SJSA1 (cell line): ENCODE measurements at regions not wholly inside any gene's neighbourhood (a gene's known extent, or its start where the extent isn't known, plus 50 kb on each side); places are given as distances from the start of the nearest gene placed in this dataset.

ENCODE experiments used
- DNase-seq, 2 experiments: peaks; one replicate each; pipeline ENCODE4 v3.0.0-alpha.2; 2015 to 2020; ENCODE audit warnings: low spot score in 2 of 2, low read depth in 1 of 2
- H3K27ac ChIP-seq: fragments of 250-450 bp; sonication (Bioruptor Pico); 2 replicates; pipeline ENCODE4 v1.5.1; 2020; ENCODE audit warnings: mild to moderate bottlenecking, moderate library complexity
- H3K27me3 ChIP-seq: fragments of 250-450 bp; sonication (Bioruptor Pico); replicated peaks from 2 replicates; pipeline ENCODE4 v1.5.1; 2020; ENCODE audit warnings: mild to moderate bottlenecking, moderate library complexity
- H3K36me3 ChIP-seq: fragments of 250-450 bp; sonication (Bioruptor Pico); 2 replicates; pipeline ENCODE4 v1.5.1; 2020; ENCODE audit warnings: mild to moderate bottlenecking
- H3K4me1 ChIP-seq: fragments of 250-450 bp; sonication (Bioruptor Pico); replicated peaks from 2 replicates; pipeline ENCODE4 v1.6.1; 2021; ENCODE audit warnings: mild to moderate bottlenecking
- H3K4me3 ChIP-seq: fragments of 250-450 bp; sonication (Bioruptor Pico); 2 replicates; pipeline ENCODE4 v1.5.1; 2020; ENCODE audit warnings: mild to moderate bottlenecking
- H3K9me3 ChIP-seq: fragments of 250-450 bp; sonication (Bioruptor Pico); replicated peaks from 2 replicates; pipeline ENCODE4 v1.5.1; 2020; ENCODE audit warnings: mild to moderate bottlenecking

DNA sequence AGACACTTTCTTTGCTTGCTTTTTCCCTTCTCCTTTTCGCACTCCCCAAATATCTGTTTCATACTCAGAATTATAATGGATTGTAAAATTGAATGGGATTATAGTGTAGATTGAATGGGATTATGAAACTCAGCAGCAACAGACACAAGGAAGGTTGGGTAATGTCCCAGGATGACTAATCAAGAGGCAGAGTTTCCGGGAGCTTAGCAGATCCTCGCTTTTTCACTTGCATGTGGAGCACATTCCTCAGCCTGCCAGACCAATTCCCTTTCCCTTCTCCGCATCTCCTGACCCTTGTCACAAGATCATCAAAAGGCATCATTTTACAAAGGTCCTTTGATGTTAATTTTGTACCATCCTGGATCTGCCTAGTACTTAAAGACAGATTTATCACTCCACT lies 55.1 kb upstream of the SLC1A1 start:
- Histone ChIP-seq H3K9me3 (no peaks in the 10 kb centered on the region), H3K4me1 (peaks cover 7% of the 10 kb centered on the region), H3K4me3 (no peak overlapping the region), H3K27me3 (no peaks in the 10 kb centered on the region), H3K36me3 (no peaks in the 10 kb centered on the region), H3K27ac (no peak overlapping the region)
- DNase-seq = no peak

DNA sequence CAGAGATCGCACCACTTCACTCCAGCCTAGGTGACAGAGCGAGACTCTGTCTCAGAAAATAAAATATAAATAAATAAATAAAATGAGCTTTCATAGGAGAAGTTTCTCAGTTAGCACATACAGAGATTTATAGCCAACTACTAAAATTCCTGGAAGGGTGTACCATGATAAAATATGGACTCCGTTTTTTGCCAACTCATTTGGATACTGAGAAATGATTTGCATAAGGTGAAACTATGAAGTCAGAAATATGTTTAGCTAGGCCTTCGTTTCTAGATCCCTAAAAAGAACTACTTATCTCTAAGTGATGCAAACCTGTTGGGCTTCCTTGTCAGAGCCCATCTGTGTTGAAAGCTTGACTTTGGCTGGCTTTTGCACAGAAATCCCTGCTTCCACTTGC lies 56.9 kb upstream of the SLC1A1 start:
- no peaks in the 10 kb centered on the region for H3K9me3 ChIP-seq
- no peak overlapping the region for H3K27ac ChIP-seq
- no peak for DNase-seq
- H3K27me3 ChIP-seq = no peaks in the 10 kb centered on the region
- H3K4me3 ChIP-seq = no peak overlapping the region
- H3K36me3 ChIP-seq = no peaks in the 10 kb centered on the region
- H3K4me1 ChIP-seq = peaks cover 8% of the 10 kb centered on the region

DNA sequence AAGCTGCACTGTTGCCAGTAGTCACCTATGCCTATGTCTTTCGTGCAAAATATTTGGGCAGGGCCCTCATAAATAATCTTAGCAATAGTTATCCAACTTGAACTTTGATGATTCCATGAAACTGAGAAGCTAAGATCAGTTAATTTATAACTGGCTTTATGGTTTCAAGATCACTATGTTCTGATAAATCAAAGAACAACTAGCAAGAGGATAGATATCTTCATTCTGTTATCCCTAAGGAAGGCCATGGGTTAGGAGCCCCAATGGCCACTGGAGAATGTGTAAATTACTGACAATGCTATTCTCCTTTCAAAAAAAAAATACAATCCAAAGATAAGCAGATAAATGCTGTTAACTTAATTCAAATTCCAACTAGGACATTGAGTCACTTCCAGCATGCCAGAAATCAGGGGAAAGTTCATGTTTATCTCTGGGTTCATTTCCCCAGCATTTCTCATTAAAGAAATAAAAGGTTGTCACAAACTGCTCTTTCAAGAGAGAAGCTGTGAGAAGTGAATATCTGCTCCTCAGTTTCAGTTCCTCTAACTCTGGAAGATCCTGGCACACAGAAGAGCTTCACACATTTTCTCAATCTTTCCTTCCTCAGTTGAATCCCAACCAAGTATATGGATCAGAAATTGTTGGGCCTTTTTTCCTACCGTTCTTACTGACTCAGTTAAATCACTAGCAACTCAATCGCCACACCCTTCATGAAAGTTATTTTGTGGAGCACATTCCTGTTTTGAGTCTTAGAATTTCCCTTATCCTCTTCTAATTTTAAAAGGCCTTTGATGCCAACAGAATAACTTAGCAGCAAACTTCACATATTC lies 59.6 kb upstream of the SLC1A1 start:
- Histone ChIP-seq H3K9me3 (no peaks in the 10 kb centered on the region), H3K4me3 (no peak overlapping the region), H3K27me3 (no peaks in the 10 kb centered on the region), H3K36me3 (no peaks in the 10 kb centered on the region), H3K4me1 (peaks cover 8% of the 10 kb centered on the region), H3K27ac (no peak overlapping the region)
- peak in 1 of 2 experiments; percentile 0 for DNase-seq

DNA sequence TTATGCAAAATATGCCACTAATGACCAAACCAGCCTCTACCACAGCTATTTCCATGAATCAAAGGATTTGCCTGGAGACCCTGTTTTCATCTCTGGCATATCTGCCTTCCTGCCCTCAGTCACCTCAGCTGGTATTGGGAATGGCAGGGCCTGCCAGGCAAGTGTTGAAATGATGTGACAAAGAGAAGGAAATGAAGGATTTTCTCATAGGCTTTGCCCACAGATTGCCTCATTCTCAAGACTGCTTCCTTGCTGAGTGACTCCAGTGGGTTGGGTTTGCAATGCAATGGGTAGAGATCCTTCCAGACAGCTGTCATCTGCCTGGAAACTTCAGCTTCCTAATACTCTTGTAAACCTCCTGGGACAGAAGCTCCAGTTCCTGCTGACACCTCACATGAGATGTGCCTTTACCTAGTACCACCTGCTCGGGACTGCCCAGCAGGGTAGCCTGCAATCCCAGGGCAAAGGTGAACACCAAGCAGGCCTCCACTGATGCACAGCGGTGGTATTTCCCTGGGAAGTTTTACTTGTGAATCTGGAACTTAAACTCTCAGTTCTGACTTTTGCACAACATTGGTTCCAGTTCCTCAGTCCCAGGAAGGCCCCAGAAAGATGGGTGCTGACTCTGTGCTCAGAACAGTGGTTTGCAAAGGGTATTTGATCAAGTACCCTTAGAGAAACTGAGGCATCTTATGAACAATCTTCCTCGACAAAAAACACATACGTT lies 64.8 kb upstream of the SLC1A1 start:
- H3K4me3 ChIP-seq = no peak overlapping the region
- peaks cover 3% of the 10 kb centered on the region; the same call in 1 of the 2 replicates for H3K4me1 ChIP-seq
- no peak overlapping the region for H3K27ac ChIP-seq
- H3K36me3 ChIP-seq = no peaks in the 10 kb centered on the region
- H3K9me3 ChIP-seq = no peaks in the 10 kb centered on the region
- DNase-seq = no peak
- no peaks in the 10 kb centered on the region for H3K27me3 ChIP-seq

DNA sequence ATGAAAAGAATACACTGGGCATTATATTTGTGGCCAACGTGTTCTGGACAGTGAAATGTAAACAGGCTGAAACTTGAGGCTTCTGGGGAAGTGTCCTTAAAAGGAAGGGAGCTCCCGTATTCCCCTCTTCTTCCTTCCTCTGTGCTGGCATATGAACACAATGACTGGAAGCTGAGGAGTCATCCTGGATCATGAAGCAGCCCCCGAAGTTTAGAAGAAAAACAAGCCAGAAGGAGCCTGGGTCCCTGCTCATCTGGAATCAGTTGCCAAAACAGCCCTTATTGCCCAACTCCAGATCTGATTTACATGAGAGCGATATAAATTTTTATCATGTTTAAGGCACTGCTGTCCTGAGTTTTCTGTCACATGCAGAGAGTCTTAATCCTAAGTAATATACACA lies 65.4 kb upstream of the SLC1A1 start:
- Histone ChIP-seq H3K27me3 (no peaks in the 10 kb centered on the region), H3K4me1 (no peaks in the 10 kb centered on the region), H3K36me3 (no peaks in the 10 kb centered on the region), H3K27ac (no peak overlapping the region), H3K4me3 (no peak overlapping the region), H3K9me3 (no peaks in the 10 kb centered on the region)
- no peak for DNase-seq

DNA sequence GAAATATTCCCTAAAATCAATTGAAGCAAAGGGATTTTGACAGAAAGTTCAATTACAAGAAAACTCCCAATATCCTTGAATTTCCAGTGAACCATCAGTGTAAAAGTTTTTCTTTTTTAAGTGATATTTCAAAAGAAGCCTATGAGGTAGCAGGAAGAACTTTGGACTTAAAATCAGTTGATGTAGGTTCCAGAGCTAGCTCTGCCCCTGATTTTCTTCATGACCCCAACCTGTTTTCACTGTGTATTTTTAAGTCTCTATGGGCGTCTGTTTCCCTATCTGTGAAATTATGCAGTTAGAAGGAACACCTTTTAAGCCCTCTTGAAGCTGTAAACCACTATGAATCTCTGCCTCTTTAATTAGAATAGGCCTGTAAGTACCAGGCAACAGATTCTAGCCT lies 66.2 kb upstream of the SLC1A1 start:
- Histone ChIP-seq H3K9me3 (no peaks in the 10 kb centered on the region), H3K27me3 (no peaks in the 10 kb centered on the region), H3K27ac (no peak overlapping the region), H3K4me3 (no peak overlapping the region), H3K4me1 (no peaks in the 10 kb centered on the region), H3K36me3 (no peaks in the 10 kb centered on the region)
- DNase-seq = no peak

DNA sequence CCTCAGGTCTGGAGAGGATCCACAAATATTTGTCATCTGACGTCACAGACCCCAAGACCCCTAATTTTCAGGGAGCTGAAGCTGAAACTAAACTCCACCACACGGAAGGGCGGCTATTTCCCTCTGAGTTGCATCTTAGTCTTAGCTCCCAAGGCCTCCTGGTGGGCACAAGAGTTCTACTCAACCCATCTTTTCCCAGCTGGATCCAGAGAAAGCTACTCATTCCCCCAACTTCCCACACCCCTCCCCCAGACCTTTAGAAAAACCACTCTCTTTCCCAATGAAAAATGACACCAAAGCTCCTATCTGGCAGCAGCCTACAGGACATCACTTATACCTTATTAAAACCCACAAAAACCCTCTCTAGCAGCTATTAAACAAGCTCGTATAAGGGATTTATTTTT lies 67.1 kb upstream of the SLC1A1 start:
- DNase-seq = no peak
- Histone ChIP-seq H3K27ac (no peak overlapping the region), H3K4me1 (no peaks in the 10 kb centered on the region), H3K27me3 (no peaks in the 10 kb centered on the region), H3K4me3 (no peak overlapping the region), H3K9me3 (no peaks in the 10 kb centered on the region), H3K36me3 (no peaks in the 10 kb centered on the region)

DNA sequence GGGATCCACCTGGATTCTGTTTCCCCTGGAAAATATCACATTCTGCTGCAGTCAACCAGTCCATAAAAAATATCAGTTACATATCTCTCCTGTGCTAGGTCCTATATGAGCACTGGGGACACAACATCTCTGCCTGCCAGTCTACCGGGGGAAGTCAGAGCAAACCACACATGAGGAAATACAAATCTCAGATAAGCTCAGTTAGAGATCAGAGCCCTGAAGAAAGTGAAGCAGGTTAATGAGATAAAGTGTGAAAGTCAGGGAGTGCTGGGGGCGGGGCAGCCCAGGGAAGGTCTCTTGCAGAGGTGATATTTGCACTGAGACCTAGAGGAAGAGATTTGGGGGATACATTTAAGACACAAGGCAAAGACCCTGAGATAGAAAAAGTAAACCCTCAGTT lies 67.8 kb upstream of the SLC1A1 start:
- H3K27me3 ChIP-seq = no peaks in the 10 kb centered on the region
- no peak overlapping the region for H3K4me3 ChIP-seq
- no peaks in the 10 kb centered on the region for H3K9me3 ChIP-seq
- no peaks in the 10 kb centered on the region for H3K36me3 ChIP-seq
- no peak overlapping the region for H3K27ac ChIP-seq
- no peak for DNase-seq
- H3K4me1 ChIP-seq = no peaks in the 10 kb centered on the region

DNA sequence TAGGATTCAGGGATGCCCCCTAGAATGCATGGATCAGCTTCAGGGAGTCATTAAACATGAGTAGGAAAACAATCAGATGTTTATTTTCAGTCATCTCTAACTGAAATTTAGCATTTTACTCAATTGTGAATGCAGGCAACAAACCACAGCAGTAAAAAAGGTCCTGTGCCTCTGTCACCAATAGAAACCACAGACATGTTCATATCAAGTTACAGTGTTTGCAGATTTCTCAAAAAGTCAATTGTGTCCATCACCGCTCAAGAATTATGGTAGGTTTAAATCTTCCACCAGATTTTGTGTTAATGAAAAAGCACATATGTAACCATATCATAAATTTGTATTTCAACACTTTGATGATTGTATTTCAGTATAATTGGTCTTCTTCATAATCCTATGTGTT lies 68.4 kb upstream of the SLC1A1 start:
- no peaks in the 10 kb centered on the region for H3K4me1 ChIP-seq
- no peak overlapping the region for H3K4me3 ChIP-seq
- no peak overlapping the region for H3K27ac ChIP-seq
- H3K9me3 ChIP-seq = no peaks in the 10 kb centered on the region
- DNase-seq = no peak
- no peaks in the 10 kb centered on the region for H3K27me3 ChIP-seq
- H3K36me3 ChIP-seq = no peaks in the 10 kb centered on the region

DNA sequence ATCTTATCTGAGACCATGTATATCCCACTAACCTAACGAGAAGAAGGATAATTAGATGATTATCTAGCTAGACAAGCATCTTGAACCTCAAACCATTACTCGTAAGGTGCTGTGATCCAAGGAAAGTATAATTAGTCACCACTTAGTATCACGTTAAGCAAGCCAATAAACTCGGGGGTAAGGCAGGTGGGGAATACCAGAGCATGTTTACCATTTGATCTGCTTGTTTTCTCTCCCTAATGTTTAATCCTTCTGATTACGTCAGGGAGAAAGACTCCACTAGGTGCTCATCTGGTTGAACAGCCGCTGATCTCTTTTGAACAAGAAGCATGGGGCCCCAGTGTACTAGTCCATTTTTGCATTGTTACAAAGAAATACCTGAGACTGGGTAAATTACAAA lies 69.9 kb upstream of the SLC1A1 start:
- Histone ChIP-seq H3K27ac (no peak overlapping the region), H3K4me3 (no peak overlapping the region), H3K36me3 (no peaks in the 10 kb centered on the region), H3K4me1 (no peaks in the 10 kb centered on the region), H3K9me3 (no peaks in the 10 kb centered on the region), H3K27me3 (no peaks in the 10 kb centered on the region)
- DNase-seq = no peak

DNA sequence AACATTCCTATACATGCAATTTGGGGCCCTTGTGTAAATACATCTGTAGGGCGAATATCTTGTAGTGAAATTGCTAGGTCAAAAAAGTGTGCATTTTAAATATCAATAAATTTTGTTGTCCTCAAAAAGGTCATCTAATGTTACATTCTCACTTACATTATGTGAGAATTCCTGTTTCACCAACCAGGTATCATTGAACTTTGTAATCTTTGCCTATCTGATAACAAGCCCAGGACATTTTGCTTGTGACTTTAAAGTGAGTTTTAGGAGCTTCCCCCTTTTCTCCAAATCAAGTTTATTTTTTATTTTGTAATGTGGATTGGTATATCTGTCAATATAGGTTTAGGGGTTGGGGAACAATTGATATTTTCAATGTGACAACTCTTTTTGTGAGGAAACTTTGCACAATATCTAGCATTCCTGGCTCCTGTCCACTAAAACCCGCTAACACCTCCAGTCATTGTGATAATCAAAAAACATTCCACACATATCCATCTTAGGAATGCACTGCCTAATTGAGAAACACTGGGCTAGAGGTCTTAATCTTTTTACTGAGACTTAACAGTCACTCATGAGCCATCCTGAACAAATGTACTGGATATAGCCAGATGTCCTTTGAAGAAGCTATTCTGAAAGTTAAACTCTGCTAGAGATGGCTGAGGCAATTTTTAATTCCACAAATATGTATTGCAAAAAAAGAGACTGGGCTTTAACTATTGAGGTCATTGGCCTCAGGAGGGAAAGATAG lies 72.5 kb upstream of the SLC1A1 start:
- H3K4me3 ChIP-seq = no peak overlapping the region
- no peaks in the 10 kb centered on the region for H3K27me3 ChIP-seq
- no peak overlapping the region for H3K27ac ChIP-seq
- no peak for DNase-seq
- H3K9me3 ChIP-seq = no peaks in the 10 kb centered on the region
- no peaks in the 10 kb centered on the region for H3K4me1 ChIP-seq
- no peaks in the 10 kb centered on the region for H3K36me3 ChIP-seq

DNA sequence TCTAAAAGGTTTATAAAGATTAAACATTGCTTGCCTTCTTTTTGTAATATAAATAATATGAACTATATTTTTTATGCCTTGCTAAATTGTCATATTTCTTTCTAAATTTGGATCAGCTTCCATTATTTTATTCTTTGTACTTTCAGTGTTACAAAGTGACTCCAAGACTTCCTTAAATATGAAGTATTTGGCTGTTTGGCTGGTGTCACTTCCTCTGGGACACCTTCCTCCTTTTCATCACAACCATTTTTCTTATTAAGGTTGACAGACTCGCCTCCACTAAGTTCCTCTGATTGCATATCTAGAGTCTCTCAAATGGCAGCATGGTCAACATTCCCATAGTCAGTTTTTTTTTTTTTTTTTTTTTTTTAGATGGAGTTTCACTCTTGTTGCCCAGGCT lies 73.8 kb upstream of the SLC1A1 start:
- no peaks in the 10 kb centered on the region for H3K4me1 ChIP-seq
- H3K4me3 ChIP-seq = no peak overlapping the region
- H3K27ac ChIP-seq = no peak overlapping the region
- H3K36me3 ChIP-seq = no peaks in the 10 kb centered on the region
- no peaks in the 10 kb centered on the region for H3K9me3 ChIP-seq
- no peaks in the 10 kb centered on the region for H3K27me3 ChIP-seq
- no peak for DNase-seq

DNA sequence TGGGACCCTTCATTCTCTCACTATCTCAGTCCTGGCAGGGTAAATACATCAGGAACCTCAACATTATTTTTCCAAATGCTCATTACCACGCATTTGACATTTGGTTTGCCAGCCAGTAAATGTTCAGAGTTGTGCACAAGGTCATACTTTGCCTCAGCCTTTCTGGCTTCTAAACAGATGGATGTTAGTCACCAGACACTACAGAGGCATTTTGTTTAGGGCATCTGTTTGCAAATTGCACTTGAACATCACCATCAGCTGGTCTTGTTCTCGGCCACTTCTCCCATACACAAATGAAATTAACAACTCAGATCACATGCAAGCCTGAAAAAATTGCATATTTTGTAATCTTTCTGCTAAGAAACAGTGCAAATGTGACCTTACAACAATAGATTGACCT lies 75.0 kb upstream of the SLC1A1 start:
- Histone ChIP-seq H3K36me3 (no peaks in the 10 kb centered on the region), H3K4me3 (no peak overlapping the region), H3K27me3 (no peaks in the 10 kb centered on the region), H3K4me1 (no peaks in the 10 kb centered on the region), H3K9me3 (no peaks in the 10 kb centered on the region), H3K27ac (no peak overlapping the region)
- DNase-seq = no peak

DNA sequence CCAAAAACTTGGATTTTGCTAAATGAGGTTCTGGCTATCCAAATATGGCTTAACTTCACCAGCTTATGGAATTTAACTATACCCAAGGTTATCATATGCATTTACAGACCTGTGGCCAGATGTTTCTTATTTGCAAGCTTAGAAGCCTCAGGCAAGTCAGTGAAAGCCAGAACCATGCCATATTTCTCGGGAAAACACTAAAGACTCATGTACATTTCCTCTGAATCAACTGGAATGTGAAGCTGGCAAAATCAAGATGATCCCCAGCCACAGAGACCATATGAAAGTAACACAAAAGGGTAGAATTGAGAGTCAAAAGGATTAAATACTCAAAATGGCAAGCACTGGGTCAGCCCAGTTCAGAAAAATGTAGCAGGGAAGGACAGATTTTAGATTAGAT lies 76.4 kb upstream of the SLC1A1 start:
- no peaks in the 10 kb centered on the region for H3K27me3 ChIP-seq
- no peaks in the 10 kb centered on the region for H3K36me3 ChIP-seq
- H3K4me1 ChIP-seq = no peaks in the 10 kb centered on the region
- no peak overlapping the region for H3K27ac ChIP-seq
- no peak for DNase-seq
- no peak overlapping the region for H3K4me3 ChIP-seq
- no peaks in the 10 kb centered on the region for H3K9me3 ChIP-seq
